ENCODE measurements at regions not wholly inside any gene's neighbourhood (a gene's known extent, or its start where the extent isn't known, plus 50 kb on each side); places are given as distances from the start of the nearest gene placed in this dataset.

GRCh38 chr13:40143559-40143958 lies 488.1 kb downstream of the COG6 start:
- TF ChIP-seq, protein P1, sequence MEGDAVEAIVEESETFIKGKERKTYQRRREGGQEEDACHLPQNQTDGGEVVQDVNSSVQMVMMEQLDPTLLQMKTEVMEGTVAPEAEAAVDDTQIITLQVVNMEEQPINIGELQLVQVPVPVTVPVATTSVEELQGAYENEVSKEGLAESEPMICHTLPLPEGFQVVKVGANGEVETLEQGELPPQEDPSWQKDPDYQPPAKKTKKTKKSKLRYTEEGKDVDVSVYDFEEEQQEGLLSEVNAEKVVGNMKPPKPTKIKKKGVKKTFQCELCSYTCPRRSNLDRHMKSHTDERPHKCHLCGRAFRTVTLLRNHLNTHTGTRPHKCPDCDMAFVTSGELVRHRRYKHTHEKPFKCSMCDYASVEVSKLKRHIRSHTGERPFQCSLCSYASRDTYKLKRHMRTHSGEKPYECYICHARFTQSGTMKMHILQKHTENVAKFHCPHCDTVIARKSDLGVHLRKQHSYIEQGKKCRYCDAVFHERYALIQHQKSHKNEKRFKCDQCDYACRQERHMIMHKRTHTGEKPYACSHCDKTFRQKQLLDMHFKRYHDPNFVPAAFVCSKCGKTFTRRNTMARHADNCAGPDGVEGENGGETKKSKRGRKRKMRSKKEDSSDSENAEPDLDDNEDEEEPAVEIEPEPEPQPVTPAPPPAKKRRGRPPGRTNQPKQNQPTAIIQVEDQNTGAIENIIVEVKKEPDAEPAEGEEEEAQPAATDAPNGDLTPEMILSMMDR (IDR thresholded peaks at IDR 0.05): no peak
- no peak for TF ChIP-seq CBFB (CRISPR knock-in tag; IDR thresholded peaks at IDR 0.05; ENCODE audit: low read depth)
